Neural crest cell (in vitro differentiated cells): ENCODE measurements at regions not wholly inside any gene's neighbourhood (a gene's known extent, or its start where the extent isn't known, plus 50 kb on each side); places are given as distances from the start of the nearest gene placed in this dataset.

Experiments used
- DNase-seq: peaks from one replicate; pipeline ENCODE4 v3.0.0; 2021; ENCODE audit warnings: low read depth, mixed read lengths, low spot score
- H3K27ac Mint-ChIP-seq: one replicate; pipeline ENCODE4 v1.8.0; 2021; ENCODE audit warnings: mild to moderate bottlenecking, mixed read lengths; ENCODE audit not compliant: unreplicated experiment
- H3K27me3 Mint-ChIP-seq: 2 replicates; pipeline ENCODE4 v1.8.0; 2021; ENCODE audit warnings: low read depth, mild to moderate bottlenecking, mixed read lengths
- H3K36me3 Mint-ChIP-seq: 2 replicates; pipeline ENCODE4 v1.8.0; 2021; ENCODE audit warnings: low read depth, mild to moderate bottlenecking, mixed read lengths
- H3K4me1 Mint-ChIP-seq: 2 replicates; pipeline ENCODE4 v1.8.0; 2021; ENCODE audit warnings: mixed read lengths
- H3K4me3 Mint-ChIP-seq: one replicate; pipeline ENCODE4 v1.8.0; 2021; ENCODE audit warnings: mild to moderate bottlenecking, mixed read lengths
- H3K9me3 Mint-ChIP-seq: 2 replicates; pipeline ENCODE4 v1.8.0; 2021; ENCODE audit warnings: mixed read lengths
- CTCF ChIP-seq: fragments of 200-600 bp; sonication (generic); conservative IDR thresholded peaks from 2 replicates; pipeline ENCODE4 v1.5.0; 2021; ENCODE audit warnings: antibody characterized with exemption, mild to moderate bottlenecking

GRCh38 chr22:34702279-34702678 is 363.7 kb upstream of the ISX start:
- H3K4me3 Mint-ChIP-seq = no peak overlapping the region
- no peak for TF ChIP-seq CTCF
- no peaks in the 10 kb centered on the region for H3K9me3 Mint-ChIP-seq
- H3K27me3 Mint-ChIP-seq = peaks cover 30% of the 10 kb centered on the region
- no peaks in the 10 kb centered on the region for H3K4me1 Mint-ChIP-seq
- DNase-seq = no peak
- H3K36me3 Mint-ChIP-seq = no peaks in the 10 kb centered on the region
- no peak overlapping the region for H3K27ac Mint-ChIP-seq

GRCh38 chr22:34709641-34710040 is 356.3 kb upstream of the ISX start:
- no peak for DNase-seq
- Mint-ChIP-seq H3K9me3 (no peaks in the 10 kb centered on the region), H3K4me3 (no peak overlapping the region), H3K27ac (no peak overlapping the region), H3K4me1 (no peaks in the 10 kb centered on the region), H3K27me3 (peaks cover 44% of the 10 kb centered on the region), H3K36me3 (no peaks in the 10 kb centered on the region)
- TF ChIP-seq CTCF = no peak

GRCh38 chr22:34722901-34723300 is 343.1 kb upstream of the ISX start:
- no peak for DNase-seq
- H3K4me3 Mint-ChIP-seq = no peak overlapping the region
- no peak overlapping the region for H3K27ac Mint-ChIP-seq

GRCh38 chr22:34736081-34736480 is 329.9 kb upstream of the ISX start:
- Mint-ChIP-seq H3K9me3 (peaks cover 5% of the 10 kb centered on the region), H3K4me1 (no peaks in the 10 kb centered on the region), H3K27me3 (peaks cover 2% of the 10 kb centered on the region), H3K36me3 (no peaks in the 10 kb centered on the region), H3K27ac (no peak overlapping the region), H3K4me3 (no peak overlapping the region)
- TF ChIP-seq CTCF = no peak
- no peak for DNase-seq

More at GRCh38 chr22:34722901-34723300, 343.1 kb upstream of the ISX start:
- no peak for TF ChIP-seq CTCF
- Mint-ChIP-seq H3K36me3 (no peaks in the 10 kb centered on the region), H3K9me3 (peaks cover 4% of the 10 kb centered on the region), H3K4me1 (no peaks in the 10 kb centered on the region), H3K27me3 (peaks cover 33% of the 10 kb centered on the region)

- no peak for DNase-seq
- Mint-ChIP-seq H3K27ac (peak overlapping the region; percentile 48), H3K4me1 (peaks cover 10% of the 10 kb centered on the region), H3K4me3 (no peak overlapping the region), H3K36me3 (no peaks in the 10 kb centered on the region), H3K9me3 (peaks cover 2% of the 10 kb centered on the region), H3K27me3 (no peaks in the 10 kb centered on the region)
- no peak for TF ChIP-seq CTCF
Measured at GRCh38 chr22:34738661-34739400, 327.1 kb upstream of the ISX start.
